ENCODE measurements at regions not wholly inside any gene's neighbourhood (a gene's known extent, or its start where the extent isn't known, plus 50 kb on each side); places are given as distances from the start of the nearest gene placed in this dataset.

DNA sequence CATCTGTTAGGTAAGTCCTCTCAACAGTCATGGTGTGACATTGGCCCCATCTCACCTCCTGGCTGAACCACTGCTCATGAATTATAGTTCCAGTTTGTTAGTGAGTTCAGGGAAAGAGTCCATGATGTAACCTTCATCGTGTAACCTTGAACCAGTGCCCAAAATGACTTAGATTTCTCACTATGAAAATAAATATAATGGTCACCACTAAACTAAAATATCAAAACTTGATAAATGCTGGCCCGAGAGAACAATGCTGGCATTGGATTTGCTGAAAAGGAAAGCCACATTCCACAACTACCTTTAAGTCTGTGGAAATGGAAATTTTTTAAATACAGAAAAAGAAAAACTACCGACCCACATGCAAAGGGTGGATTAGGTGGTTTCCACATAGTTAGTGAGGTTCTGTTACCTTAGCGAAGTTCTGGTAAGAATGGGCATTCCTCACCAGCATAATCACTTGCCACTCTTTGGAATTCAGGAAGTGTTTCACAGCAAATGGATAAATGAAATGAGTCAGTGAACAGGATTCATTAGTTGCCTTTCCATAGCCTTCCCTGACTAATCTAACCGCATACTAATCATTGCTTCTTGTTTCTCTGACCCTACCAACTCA is 133.9 kb upstream of the CTAGE1 start:
- Histone ChIP-seq H3K36me3 (ENCODE audit: low read length) (no peaks in the 10 kb centered on the region), H4K20me1 (ENCODE audit: low read depth, low read length) (no peaks in the 10 kb centered on the region), H3K79me2 (ENCODE audit: insufficient read depth, low read length) (no peaks in the 10 kb centered on the region), H3K27me3 (ENCODE audit: low read length) (no peaks in the 10 kb centered on the region), H3K27ac (ENCODE audit: low read depth, low read length) (no peak overlapping the region), H3K9me3 (ENCODE audit: insufficient read depth, low read length) (no peaks in the 10 kb centered on the region), H3F3A (ENCODE audit: insufficient read depth) (no peaks in the 10 kb centered on the region), H2AFZ (ENCODE audit: low read depth, low read length, severe bottlenecking) (no peak overlapping the region), H3K9me2 (replicated peaks; ENCODE audit: insufficient read depth, low read length) (no peaks in the 10 kb centered on the region), H3K4me2 (ENCODE audit: low read depth, low read length, poor library complexity, severe bottlenecking) (no peak overlapping the region), H3K4me3 (ENCODE audit: insufficient read depth, low read length, poor library complexity, severe bottlenecking) (no peak overlapping the region), H3K9ac (ENCODE audit: low read length) (no peak overlapping the region)
- TF ChIP-seq EZH2phosphoT487 (conservative IDR thresholded peaks at IDR 0.05; ENCODE audit: low read length) = no peak
- TF ChIP-seq, protein P1, sequence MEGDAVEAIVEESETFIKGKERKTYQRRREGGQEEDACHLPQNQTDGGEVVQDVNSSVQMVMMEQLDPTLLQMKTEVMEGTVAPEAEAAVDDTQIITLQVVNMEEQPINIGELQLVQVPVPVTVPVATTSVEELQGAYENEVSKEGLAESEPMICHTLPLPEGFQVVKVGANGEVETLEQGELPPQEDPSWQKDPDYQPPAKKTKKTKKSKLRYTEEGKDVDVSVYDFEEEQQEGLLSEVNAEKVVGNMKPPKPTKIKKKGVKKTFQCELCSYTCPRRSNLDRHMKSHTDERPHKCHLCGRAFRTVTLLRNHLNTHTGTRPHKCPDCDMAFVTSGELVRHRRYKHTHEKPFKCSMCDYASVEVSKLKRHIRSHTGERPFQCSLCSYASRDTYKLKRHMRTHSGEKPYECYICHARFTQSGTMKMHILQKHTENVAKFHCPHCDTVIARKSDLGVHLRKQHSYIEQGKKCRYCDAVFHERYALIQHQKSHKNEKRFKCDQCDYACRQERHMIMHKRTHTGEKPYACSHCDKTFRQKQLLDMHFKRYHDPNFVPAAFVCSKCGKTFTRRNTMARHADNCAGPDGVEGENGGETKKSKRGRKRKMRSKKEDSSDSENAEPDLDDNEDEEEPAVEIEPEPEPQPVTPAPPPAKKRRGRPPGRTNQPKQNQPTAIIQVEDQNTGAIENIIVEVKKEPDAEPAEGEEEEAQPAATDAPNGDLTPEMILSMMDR (IDR thresholded peaks at IDR 0.05; ENCODE audit: insufficient read depth, low read length, poor library complexity, severe bottlenecking) = no peak

DNA sequence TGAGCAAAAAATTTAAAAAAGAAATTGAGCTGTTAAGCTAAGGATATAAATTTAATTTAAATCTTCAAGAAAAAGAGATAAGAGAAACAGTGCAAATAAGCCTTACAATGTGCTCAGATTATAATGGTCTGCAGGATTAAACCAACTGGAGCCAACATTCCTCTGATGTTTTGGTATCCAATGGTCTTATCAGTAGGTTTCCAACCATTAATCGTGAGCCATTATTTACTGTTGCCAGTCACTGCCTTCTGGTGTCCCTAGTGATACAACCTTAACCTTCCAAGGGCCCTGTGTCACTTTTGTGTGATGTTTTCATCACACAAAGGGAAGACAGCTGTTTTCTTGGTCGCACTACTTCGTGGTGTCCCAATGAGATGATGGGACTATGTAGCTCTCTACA is 134.5 kb upstream of the CTAGE1 start:
- H3K9me3 ChIP-seq (ENCODE audit: insufficient read depth, low read length) = no peaks in the 10 kb centered on the region
- H3K27ac ChIP-seq (ENCODE audit: low read depth, low read length) = no peak overlapping the region
- no peak overlapping the region for H3K4me2 ChIP-seq (ENCODE audit: low read depth, low read length, poor library complexity, severe bottlenecking)
- no peaks in the 10 kb centered on the region for H3K79me2 ChIP-seq (ENCODE audit: insufficient read depth, low read length)
- H3K4me3 ChIP-seq (ENCODE audit: insufficient read depth, low read length, poor library complexity, severe bottlenecking) = no peak overlapping the region
- H3K36me3 ChIP-seq (ENCODE audit: low read length) = no peaks in the 10 kb centered on the region
- no peaks in the 10 kb centered on the region for H3K27me3 ChIP-seq (ENCODE audit: low read length)
- no peaks in the 10 kb centered on the region for H3K9me2 ChIP-seq (replicated peaks; ENCODE audit: insufficient read depth, low read length)
- no peak overlapping the region for H3K9ac ChIP-seq (ENCODE audit: low read length)
- H3F3A ChIP-seq (ENCODE audit: insufficient read depth) = no peaks in the 10 kb centered on the region
- H4K20me1 ChIP-seq (ENCODE audit: low read depth, low read length) = no peaks in the 10 kb centered on the region
- TF ChIP-seq, protein P1 (IDR thresholded peaks at IDR 0.05; ENCODE audit: insufficient read depth, low read length, poor library complexity, severe bottlenecking) = no peak
- no peak for TF ChIP-seq EZH2phosphoT487 (conservative IDR thresholded peaks at IDR 0.05; ENCODE audit: low read length)
- no peak overlapping the region for H2AFZ ChIP-seq (ENCODE audit: low read depth, low read length, severe bottlenecking)

DNA sequence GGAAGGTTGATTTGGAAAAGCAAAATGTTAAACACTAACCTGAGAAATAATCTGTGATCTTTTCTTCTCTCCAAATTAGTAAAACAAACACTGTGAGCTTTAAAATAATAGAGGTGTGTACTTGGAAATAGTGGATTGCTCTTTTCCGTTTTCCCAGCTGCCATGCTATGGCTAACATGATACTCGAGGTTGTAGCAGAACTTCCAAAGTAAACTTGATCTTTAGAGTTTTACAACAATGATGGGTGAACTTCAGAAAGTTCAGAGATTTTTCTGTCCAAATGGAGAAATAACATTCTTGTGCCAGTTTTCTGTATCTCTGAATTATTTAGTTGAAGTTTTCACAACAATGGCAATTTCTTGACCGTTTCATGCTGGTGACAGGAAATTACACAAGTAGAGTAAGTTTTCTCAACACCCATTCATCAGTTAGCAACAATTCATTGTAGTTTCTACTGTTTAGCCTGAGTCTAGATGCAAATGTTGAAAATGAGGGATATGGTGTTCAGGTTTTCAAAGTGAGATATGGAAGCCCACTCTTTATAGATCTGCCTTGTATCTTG is 135.3 kb upstream of the CTAGE1 start:
- Histone ChIP-seq H3K9me3 (ENCODE audit: insufficient read depth, low read length) (no peaks in the 10 kb centered on the region), H3K4me2 (ENCODE audit: low read depth, low read length, poor library complexity, severe bottlenecking) (no peak overlapping the region), H3F3A (ENCODE audit: insufficient read depth) (no peaks in the 10 kb centered on the region), H3K27ac (ENCODE audit: low read depth, low read length) (no peak overlapping the region), H3K9me2 (replicated peaks; ENCODE audit: insufficient read depth, low read length) (no peaks in the 10 kb centered on the region), H3K79me2 (ENCODE audit: insufficient read depth, low read length) (no peaks in the 10 kb centered on the region), H3K36me3 (ENCODE audit: low read length) (no peaks in the 10 kb centered on the region), H3K9ac (ENCODE audit: low read length) (no peak overlapping the region), H4K20me1 (ENCODE audit: low read depth, low read length) (no peaks in the 10 kb centered on the region), H3K4me3 (ENCODE audit: insufficient read depth, low read length, poor library complexity, severe bottlenecking) (no peak overlapping the region), H2AFZ (ENCODE audit: low read depth, low read length, severe bottlenecking) (no peak overlapping the region), H3K27me3 (ENCODE audit: low read length) (no peaks in the 10 kb centered on the region)
- TF ChIP-seq, protein P1 (IDR thresholded peaks at IDR 0.05; ENCODE audit: insufficient read depth, low read length, poor library complexity, severe bottlenecking) = no peak
